HepG2 (cell line): ENCODE measurements at regions not wholly inside any gene's neighbourhood (a gene's known extent, or its start where the extent isn't known, plus 50 kb on each side); places are given as distances from the start of the nearest gene placed in this dataset.

ENCODE experiments used
- ATAC-seq: fragments of 200-7000 bp; cut with Tn5 transposase; 3 replicates; pipeline ENCODE4 v1.9.1; 2020; ENCODE audit warnings: mild to moderate bottlenecking, moderate library complexity
- BruUV-seq: library from RNA; stranded (reverse); fragments of 400-500 nt; replicated peaks from 2 replicates; lab custom pipeline; 2021; lab: Mats Ljungman, UMichigan
- CTCF ChIA-PET: fragments of 300-600 bp; formaldehyde crosslinking; extraction: SDS; loops from one replicate; lab custom pipeline; 2021; ENCODE audit warnings: low total read pairs, inconsistent platforms, low intra/inter-chr PET ratio; lab: Yijun Ruan, JAX
- POLR2A ChIA-PET: fragments of 350-600 bp; sonication (Branson Sonifier 250); formaldehyde crosslinking; loops from one replicate; lab custom pipeline; 2020; ENCODE audit warnings: antibody characterized with exemption, inconsistent platforms; lab: Yijun Ruan, JAX
- DNase-seq: peaks from one replicate; pipeline ENCODE4 v3.0.0-alpha.2; 2015; ENCODE audit warnings: low spot score
- FAIRE-seq: peaks from 3 replicates; lab custom pipeline; 2011; peaks lifted over from hg19 to GRCh38; lab: Jason Lieb, UNC
- H2AFZ ChIP-seq: one replicate; pipeline ENCODE4 v1.6.1; 2011; ENCODE audit warnings: low read length, inconsistent platforms
- H3K27ac ChIP-seq: fragments of 300-600 bp; 3 replicates; pipeline ENCODE4 v1.8.0; 2011; ENCODE audit warnings: mixed run types, mild to moderate bottlenecking, mixed read lengths, low read length, inconsistent platforms; ENCODE audit not compliant: insufficient read depth; ENCODE audit errors: extremely low read length
- H3K27me3 ChIP-seq, 2 experiments: fragments of 200-600 bp in 1 of 2; 2 replicates in 1 of 2; 3 replicates in 1 of 2; pipeline versions ENCODE4 v1.6.0 to v1.8.0; 2011; ENCODE audit warnings: low read length in 2 of 2, mild to moderate bottlenecking in 2 of 2, moderate library complexity in 2 of 2, inconsistent platforms in 1 of 2; ENCODE audit not compliant: insufficient read depth in 2 of 2, control insufficient read depth in 1 of 2
- H3K36me3 ChIP-seq, 2 experiments: fragments of 200-600 bp in 1 of 2; replicated peaks in 1 of 2; 2 replicates in 1 of 2; 3 replicates in 1 of 2; pipeline versions ENCODE4 v1.5.1 to v1.8.0; 2011; ENCODE audit warnings: low read length in 2 of 2, inconsistent platforms in 1 of 2; ENCODE audit not compliant: insufficient read depth in 2 of 2, control insufficient read depth in 1 of 2
- H3K4me1 ChIP-seq: 2 replicates; pipeline ENCODE4 v1.5.1; 2012; ENCODE audit warnings: low read length, inconsistent platforms; ENCODE audit not compliant: insufficient read depth
- H3K4me2 ChIP-seq: 2 replicates; pipeline ENCODE4 v1.6.0; 2011; ENCODE audit warnings: low read depth, low read length, inconsistent platforms
- H3K4me3 ChIP-seq, 3 experiments: fragments of 200-600 bp in 1 of 3; sonication (generic), shearing (Covaris generic) in 1 of 3; replicated peaks in 1 of 3; 2 replicates each; pipeline ENCODE4 v1.5.1; 2011 to 2016; ENCODE audit warnings: low read length in 3 of 3, inconsistent platforms in 2 of 3, low read depth in 2 of 3, mild to moderate bottlenecking in 2 of 3, control low read depth in 1 of 3, mixed read lengths in 1 of 3; ENCODE audit not compliant: insufficient read depth in 1 of 3
- H3K79me2 ChIP-seq: one replicate; pipeline ENCODE4 v1.6.1; 2011; ENCODE audit warnings: low read length, inconsistent platforms; ENCODE audit not compliant: insufficient read depth
- H3K9ac ChIP-seq: 2 replicates; pipeline ENCODE4 v1.6.0; 2011; ENCODE audit warnings: mild to moderate bottlenecking, low read depth, low read length, inconsistent platforms; ENCODE audit not compliant: insufficient read depth
- H3K9me3 ChIP-seq: 2 replicates; pipeline ENCODE4 v1.5.1; 2012; ENCODE audit warnings: mild to moderate bottlenecking, low read length
- H4K20me1 ChIP-seq: 2 replicates; pipeline ENCODE4 v1.6.0; 2011; ENCODE audit warnings: inconsistent platforms, mild to moderate bottlenecking, low read length, moderate library complexity; ENCODE audit not compliant: insufficient read depth
- HOXA5 ChIP-seq: sonication (generic); formaldehyde crosslinking; IDR thresholded peaks from 2 replicates; pipeline ENCODE4 v1.4.0; 2020; ENCODE audit warnings: missing genetic modification reagents
- JDP2 ChIP-seq: sonication (generic); formaldehyde crosslinking; IDR thresholded peaks from 2 replicates; pipeline ENCODE4 v1.8.1; 2022; ENCODE audit warnings: missing genetic modification reagents, borderline replicate concordance
- MED1 ChIP-seq: sonication (generic); formaldehyde crosslinking; IDR thresholded peaks from 2 replicates; pipeline ENCODE4 v1.4.0; 2020; ENCODE audit warnings: missing genetic modification reagents
- NCOA5 ChIP-seq: sonication (generic); formaldehyde crosslinking; IDR thresholded peaks from 2 replicates; pipeline ENCODE4 v1.4.0; 2020; ENCODE audit warnings: missing genetic modification reagents
- RCOR2 ChIP-seq: IDR thresholded peaks from 2 replicates; pipeline ENCODE4 v1.6.1; 2016; ENCODE audit warnings: missing biosample characterization, missing genetic modification reagents
- SSRP1 ChIP-seq: IDR thresholded peaks from 2 replicates; pipeline ENCODE4 v1.6.1; 2016; ENCODE audit warnings: control low read depth
- YY1 ChIP-seq: IDR thresholded peaks from 2 replicates; pipeline ENCODE4 v1.6.1; 2011; ENCODE audit warnings: low read length, low read depth, moderate library complexity, mild to moderate bottlenecking; ENCODE audit not compliant: insufficient read depth, insufficient replicate concordance
- ZBTB8A ChIP-seq: sonication (generic); formaldehyde crosslinking; IDR thresholded peaks from 2 replicates; pipeline ENCODE4 v1.4.0; 2020; ENCODE audit warnings: mild to moderate bottlenecking, low read depth, missing genetic modification reagents, borderline replicate concordance
- ZNF101 ChIP-seq: sonication (generic); formaldehyde crosslinking; IDR thresholded peaks from 2 replicates; pipeline ENCODE4 v1.4.0; 2020; ENCODE audit warnings: mild to moderate bottlenecking, low read depth, missing genetic modification reagents, borderline replicate concordance
- ZNF124 ChIP-seq: sonication (generic); formaldehyde crosslinking; IDR thresholded peaks from 2 replicates; pipeline ENCODE4 v1.4.0; 2020; ENCODE audit warnings: missing genetic modification reagents
- ZNF501 ChIP-seq: sonication (generic); formaldehyde crosslinking; IDR thresholded peaks from 2 replicates; pipeline ENCODE4 v1.5.1; 2020; ENCODE audit warnings: mild to moderate bottlenecking, moderate library complexity, missing genetic modification reagents
- ZNF543 ChIP-seq: sonication (generic); formaldehyde crosslinking; IDR thresholded peaks from 2 replicates; pipeline ENCODE4 v1.4.0; 2020; ENCODE audit warnings: mild to moderate bottlenecking, missing genetic modification reagents
- ZNF792 ChIP-seq: IDR thresholded peaks from 2 replicates; pipeline ENCODE4 v1.6.1; 2016
- ZSCAN21 ChIP-seq: sonication (generic); formaldehyde crosslinking; IDR thresholded peaks from 2 replicates; pipeline ENCODE4 v1.8.0; 2022; ENCODE audit warnings: mild to moderate bottlenecking, missing genetic modification reagents, moderate library complexity, borderline replicate concordance
- WGBS: methylation state at CpG from one replicate; pipeline ENCODE4 v1.1.6; 2017; ENCODE audit warnings: low lambda C conversion rate; 5-methylcytosine and 5-hydroxymethylcytosine counted together
- in situ Hi-C: cut with HindIII; loops from 2 replicates; pipeline ENCODE4 v1.10.0; 2017; ENCODE audit warnings: low pct_unique_long_range_greater_than_20kb; ENCODE audit not compliant: extremely low pct_ligation_motif_present
- intact Hi-C: fragments of 100-400 bp; cut with micrococcal nuclease; formaldehyde crosslinking; loops from one replicate; pipeline ENCODE4 v1.10.0; 2022; ENCODE audit not compliant: unreplicated experiment
- TF ChIP-seq, protein P1 (sequence below): sonication (generic); formaldehyde crosslinking; IDR thresholded peaks from 2 replicates; pipeline ENCODE4 v1.4.0; 2020; ENCODE audit warnings: missing genetic modification reagents
- TF ChIP-seq, protein P2 (sequence below): fragments of 450-650 bp; IDR thresholded peaks from 2 replicates; pipeline ENCODE4 v1.6.1; 2016
- TF ChIP-seq, protein P3 (sequence below): conservative IDR thresholded peaks from 2 replicates; pipeline ENCODE4 v1.6.1; 2018; ENCODE audit warnings: missing genetic modification reagents
- TF ChIP-seq, protein P4 (sequence below): sonication (generic); formaldehyde crosslinking; IDR thresholded peaks from 2 replicates; pipeline ENCODE4 v1.4.0; 2020; ENCODE audit warnings: missing genetic modification reagents

DNA sequence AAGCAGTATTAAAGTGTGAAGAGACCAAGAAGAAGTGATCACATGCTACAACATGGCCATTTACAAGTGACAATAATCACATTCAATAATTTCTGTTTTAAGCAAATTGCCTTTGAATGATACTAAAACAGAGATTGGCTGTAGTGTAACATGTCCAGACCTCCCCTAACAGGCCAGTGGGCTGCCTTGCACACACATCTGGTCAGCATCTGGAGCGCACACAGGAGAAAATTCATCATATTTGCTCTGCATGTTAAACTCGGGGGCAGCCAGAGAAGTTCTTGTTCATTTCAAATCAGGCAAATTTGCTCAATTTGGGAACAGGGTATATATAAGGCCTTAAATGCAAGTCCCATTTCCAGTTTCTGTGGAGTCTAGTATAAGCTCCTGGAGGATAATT, 111.1 kb upstream of the FBXL7 start:
- Histone ChIP-seq H2AFZ (no peak overlapping the region), H3K36me3 (no peaks in the 10 kb centered on the region), H3K27ac (no peak overlapping the region), H3K4me1 (peaks cover 17% of the 10 kb centered on the region; the same call in 1 of the 2 replicates), H3K4me3 (no peak overlapping the region), H3K9me3 (no peaks in the 10 kb centered on the region), H3K9ac (no peak overlapping the region), H3K79me2 (no peaks in the 10 kb centered on the region), H4K20me1 (no peaks in the 10 kb centered on the region), H3K4me2 (no peak overlapping the region), H3K27me3 (no peaks in the 10 kb centered on the region)
- in situ Hi-C loops (no loop called here), intact Hi-C loops (loop anchor here (10.0 kb wide), 1 partner anchor 606 kb away; no protein-coding TSS in a partner anchor)
- FAIRE-seq: no peak
- 0% methylated on average over 2 of the region's 2 CpGs for WGBS
- BruUV-seq: no TSS peak
- POLR2A ChIA-PET: no interaction called here
- no peak for ATAC-seq
- TF ChIP-seq ZNF792: no peak
- TF ChIP-seq, protein P1, sequence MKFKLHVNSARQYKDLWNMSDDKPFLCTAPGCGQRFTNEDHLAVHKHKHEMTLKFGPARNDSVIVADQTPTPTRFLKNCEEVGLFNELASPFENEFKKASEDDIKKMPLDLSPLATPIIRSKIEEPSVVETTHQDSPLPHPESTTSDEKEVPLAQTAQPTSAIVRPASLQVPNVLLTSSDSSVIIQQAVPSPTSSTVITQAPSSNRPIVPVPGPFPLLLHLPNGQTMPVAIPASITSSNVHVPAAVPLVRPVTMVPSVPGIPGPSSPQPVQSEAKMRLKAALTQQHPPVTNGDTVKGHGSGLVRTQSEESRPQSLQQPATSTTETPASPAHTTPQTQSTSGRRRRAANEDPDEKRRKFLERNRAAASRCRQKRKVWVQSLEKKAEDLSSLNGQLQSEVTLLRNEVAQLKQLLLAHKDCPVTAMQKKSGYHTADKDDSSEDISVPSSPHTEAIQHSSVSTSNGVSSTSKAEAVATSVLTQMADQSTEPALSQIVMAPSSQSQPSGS (CRISPR knock-in tag): no peak
- TF ChIP-seq RCOR2: no peak
- no peak for TF ChIP-seq MED1 (CRISPR knock-in tag)
- no peak for TF ChIP-seq HOXA5 (CRISPR knock-in tag)
- no peak for TF ChIP-seq JDP2
- TF ChIP-seq, protein P2, sequence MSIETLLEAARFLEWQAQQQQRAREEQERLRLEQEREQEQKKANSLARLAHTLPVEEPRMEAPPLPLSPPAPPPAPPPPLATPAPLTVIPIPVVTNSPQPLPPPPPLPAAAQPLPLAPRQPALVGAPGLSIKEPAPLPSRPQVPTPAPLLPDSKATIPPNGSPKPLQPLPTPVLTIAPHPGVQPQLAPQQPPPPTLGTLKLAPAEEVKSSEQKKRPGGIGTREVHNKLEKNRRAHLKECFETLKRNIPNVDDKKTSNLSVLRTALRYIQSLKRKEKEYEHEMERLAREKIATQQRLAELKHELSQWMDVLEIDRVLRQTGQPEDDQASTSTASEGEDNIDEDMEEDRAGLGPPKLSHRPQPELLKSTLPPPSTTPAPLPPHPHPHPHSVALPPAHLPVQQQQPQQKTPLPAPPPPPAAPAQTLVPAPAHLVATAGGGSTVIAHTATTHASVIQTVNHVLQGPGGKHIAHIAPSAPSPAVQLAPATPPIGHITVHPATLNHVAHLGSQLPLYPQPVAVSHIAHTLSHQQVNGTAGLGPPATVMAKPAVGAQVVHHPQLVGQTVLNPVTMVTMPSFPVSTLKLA: no peak
- no peak for TF ChIP-seq YY1
- TF ChIP-seq ZNF124 (CRISPR knock-in tag): no peak
- TF ChIP-seq ZNF501: no peak
- TF ChIP-seq ZBTB8A (CRISPR knock-in tag): no peak
- TF ChIP-seq SSRP1 (CRISPR knock-in tag): no peak
- TF ChIP-seq, protein P3, sequence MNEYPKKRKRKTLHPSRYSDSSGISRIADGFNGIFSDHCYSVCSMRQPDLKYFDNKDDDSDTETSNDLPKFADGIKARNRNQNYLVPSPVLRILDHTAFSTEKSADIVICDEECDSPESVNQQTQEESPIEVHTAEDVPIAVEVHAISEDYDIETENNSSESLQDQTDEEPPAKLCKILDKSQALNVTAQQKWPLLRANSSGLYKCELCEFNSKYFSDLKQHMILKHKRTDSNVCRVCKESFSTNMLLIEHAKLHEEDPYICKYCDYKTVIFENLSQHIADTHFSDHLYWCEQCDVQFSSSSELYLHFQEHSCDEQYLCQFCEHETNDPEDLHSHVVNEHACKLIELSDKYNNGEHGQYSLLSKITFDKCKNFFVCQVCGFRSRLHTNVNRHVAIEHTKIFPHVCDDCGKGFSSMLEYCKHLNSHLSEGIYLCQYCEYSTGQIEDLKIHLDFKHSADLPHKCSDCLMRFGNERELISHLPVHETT (CRISPR knock-in tag): no peak
- TF ChIP-seq, protein P4, sequence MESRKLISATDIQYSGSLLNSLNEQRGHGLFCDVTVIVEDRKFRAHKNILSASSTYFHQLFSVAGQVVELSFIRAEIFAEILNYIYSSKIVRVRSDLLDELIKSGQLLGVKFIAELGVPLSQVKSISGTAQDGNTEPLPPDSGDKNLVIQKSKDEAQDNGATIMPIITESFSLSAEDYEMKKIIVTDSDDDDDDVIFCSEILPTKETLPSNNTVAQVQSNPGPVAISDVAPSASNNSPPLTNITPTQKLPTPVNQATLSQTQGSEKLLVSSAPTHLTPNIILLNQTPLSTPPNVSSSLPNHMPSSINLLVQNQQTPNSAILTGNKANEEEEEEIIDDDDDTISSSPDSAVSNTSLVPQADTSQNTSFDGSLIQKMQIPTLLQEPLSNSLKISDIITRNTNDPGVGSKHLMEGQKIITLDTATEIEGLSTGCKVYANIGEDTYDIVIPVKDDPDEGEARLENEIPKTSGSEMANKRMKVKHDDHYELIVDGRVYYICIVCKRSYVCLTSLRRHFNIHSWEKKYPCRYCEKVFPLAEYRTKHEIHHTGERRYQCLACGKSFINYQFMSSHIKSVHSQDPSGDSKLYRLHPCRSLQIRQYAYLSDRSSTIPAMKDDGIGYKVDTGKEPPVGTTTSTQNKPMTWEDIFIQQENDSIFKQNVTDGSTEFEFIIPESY (CRISPR knock-in tag): no peak
- no peak for TF ChIP-seq ZNF101 (CRISPR knock-in tag)
- no peak for TF ChIP-seq NCOA5 (CRISPR knock-in tag)
- TF ChIP-seq ZSCAN21: no peak
- no peak for TF ChIP-seq ZNF543 (CRISPR knock-in tag)
- CTCF ChIA-PET: no interaction called here
- no peak for DNase-seq
